ENCODE measurements at regions not wholly inside any gene's neighbourhood (a gene's known extent, or its start where the extent isn't known, plus 50 kb on each side); places are given as distances from the start of the nearest gene placed in this dataset.

DNA sequence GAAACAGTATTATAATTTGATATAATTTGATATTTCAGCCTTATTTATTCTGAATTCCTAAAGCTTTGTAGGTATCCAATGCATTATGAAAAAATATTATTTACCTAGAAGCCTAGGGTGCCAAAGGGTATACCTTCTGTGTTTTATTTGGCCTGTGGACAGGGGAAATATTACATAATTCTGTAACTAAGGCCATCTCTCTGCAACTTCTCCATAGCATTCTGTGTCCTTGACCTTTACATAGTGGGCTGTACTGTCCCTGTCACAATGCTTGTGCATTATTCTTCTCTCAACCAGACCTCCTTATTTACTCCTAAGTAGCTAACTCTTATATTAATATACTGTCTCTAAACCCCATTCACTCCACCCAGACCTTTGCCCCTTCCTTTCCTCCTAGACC lies 57.0 kb upstream of the RANBP6 start:
- Histone ChIP-seq H3K9ac (no peak overlapping the region), H3K79me2 (ENCODE audit: low read depth) (no peaks in the 10 kb centered on the region), H3K4me1 (no peaks in the 10 kb centered on the region), H3F3A (ENCODE audit: low read depth) (no peaks in the 10 kb centered on the region), H3K27me3 (no peaks in the 10 kb centered on the region), H3K4me2 (no peak overlapping the region), H3K36me3 (no peaks in the 10 kb centered on the region), H3K27ac (no peak overlapping the region), H4K20me1 (ENCODE audit: low read depth) (no peaks in the 10 kb centered on the region), H2AFZ (replicated peaks) (no peak overlapping the region), H3K9me3 (ENCODE audit: low read depth) (no peaks in the 10 kb centered on the region), H3K4me3 (no peak overlapping the region)
- Mint-ChIP-seq H3K9me3 (no peaks in the 10 kb centered on the region), H3K4me3 (no peak overlapping the region), H3K27ac (no peak overlapping the region), H3K36me3 (no peaks in the 10 kb centered on the region), H3K27me3 (ENCODE audit: insufficient read depth, low read depth) (no peaks in the 10 kb centered on the region), H3K4me1 (no peaks in the 10 kb centered on the region)
- no peak for DNase-seq (ENCODE audit: low spot score)
- no peak for TF ChIP-seq EZH2phosphoT487 (IDR thresholded peaks at IDR 0.05)
- no peak for TF ChIP-seq EZH2 (IDR thresholded peaks at IDR 0.05)

DNA sequence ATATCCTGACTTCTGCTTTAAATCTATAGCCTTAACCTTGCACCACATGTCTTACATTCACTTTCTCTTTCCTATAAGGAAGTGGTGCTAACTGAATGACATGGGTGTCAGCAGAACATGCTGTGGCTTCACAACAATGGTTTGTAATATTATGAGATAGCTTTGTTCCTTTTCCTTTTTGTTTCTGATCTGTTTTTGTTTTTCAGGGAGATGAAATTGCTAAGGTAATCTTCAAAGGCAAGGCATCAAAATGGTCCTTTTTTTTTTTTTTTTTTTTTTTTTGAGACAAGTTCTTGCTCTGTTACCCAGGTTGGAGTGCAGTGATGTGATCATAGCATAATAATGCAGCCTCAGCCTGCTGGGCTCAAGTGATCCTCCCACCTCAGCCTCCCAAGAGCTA lies 53.6 kb upstream of the RANBP6 start:
- H3K79me2 ChIP-seq (ENCODE audit: low read depth) = no peaks in the 10 kb centered on the region
- H3K9me3 ChIP-seq (ENCODE audit: low read depth) = no peaks in the 10 kb centered on the region
- no peak overlapping the region for H3K9ac ChIP-seq
- H3F3A ChIP-seq (ENCODE audit: low read depth) = no peaks in the 10 kb centered on the region
- no peaks in the 10 kb centered on the region for H3K4me1 ChIP-seq
- no peak overlapping the region for H3K4me2 ChIP-seq
- no peak for DNase-seq (ENCODE audit: low spot score)
- H3K27ac ChIP-seq = no peak overlapping the region
- no peaks in the 10 kb centered on the region for H4K20me1 ChIP-seq (ENCODE audit: low read depth)
- Mint-ChIP-seq H3K27me3 (ENCODE audit: insufficient read depth, low read depth) (peaks cover 3% of the 10 kb centered on the region), H3K4me1 (no peaks in the 10 kb centered on the region), H3K9me3 (peaks cover 2% of the 10 kb centered on the region), H3K4me3 (no peak overlapping the region), H3K27ac (no peak overlapping the region), H3K36me3 (no peaks in the 10 kb centered on the region)
- no peak overlapping the region for H2AFZ ChIP-seq (replicated peaks)
- H3K36me3 ChIP-seq = no peaks in the 10 kb centered on the region
- no peaks in the 10 kb centered on the region for H3K27me3 ChIP-seq
- H3K4me3 ChIP-seq = no peak overlapping the region
- TF ChIP-seq EZH2phosphoT487 (IDR thresholded peaks at IDR 0.05) = no peak
- TF ChIP-seq EZH2 (IDR thresholded peaks at IDR 0.05) = no peak
- TF ChIP-seq, protein P1, sequence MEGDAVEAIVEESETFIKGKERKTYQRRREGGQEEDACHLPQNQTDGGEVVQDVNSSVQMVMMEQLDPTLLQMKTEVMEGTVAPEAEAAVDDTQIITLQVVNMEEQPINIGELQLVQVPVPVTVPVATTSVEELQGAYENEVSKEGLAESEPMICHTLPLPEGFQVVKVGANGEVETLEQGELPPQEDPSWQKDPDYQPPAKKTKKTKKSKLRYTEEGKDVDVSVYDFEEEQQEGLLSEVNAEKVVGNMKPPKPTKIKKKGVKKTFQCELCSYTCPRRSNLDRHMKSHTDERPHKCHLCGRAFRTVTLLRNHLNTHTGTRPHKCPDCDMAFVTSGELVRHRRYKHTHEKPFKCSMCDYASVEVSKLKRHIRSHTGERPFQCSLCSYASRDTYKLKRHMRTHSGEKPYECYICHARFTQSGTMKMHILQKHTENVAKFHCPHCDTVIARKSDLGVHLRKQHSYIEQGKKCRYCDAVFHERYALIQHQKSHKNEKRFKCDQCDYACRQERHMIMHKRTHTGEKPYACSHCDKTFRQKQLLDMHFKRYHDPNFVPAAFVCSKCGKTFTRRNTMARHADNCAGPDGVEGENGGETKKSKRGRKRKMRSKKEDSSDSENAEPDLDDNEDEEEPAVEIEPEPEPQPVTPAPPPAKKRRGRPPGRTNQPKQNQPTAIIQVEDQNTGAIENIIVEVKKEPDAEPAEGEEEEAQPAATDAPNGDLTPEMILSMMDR (IDR thresholded peaks at IDR 0.05) = no peak

DNA sequence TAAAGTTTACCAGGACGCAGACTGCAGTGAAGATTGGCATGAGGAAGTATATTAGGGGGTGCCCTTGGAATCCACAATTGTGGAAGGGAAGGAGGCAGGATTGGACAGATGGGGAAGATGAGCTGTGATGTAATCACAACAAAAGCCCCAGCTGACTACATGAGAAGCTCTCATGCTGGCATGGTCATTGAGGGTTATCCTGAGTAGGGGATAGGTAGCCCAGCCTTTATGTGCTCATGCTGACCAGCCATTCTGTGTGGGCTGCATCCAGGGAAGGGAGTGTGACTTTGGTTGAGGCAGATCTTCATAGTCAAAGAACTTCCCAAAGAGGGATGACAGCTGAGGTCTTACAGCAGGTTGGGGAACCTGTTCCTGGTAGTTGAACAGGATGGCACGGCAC lies 52.0 kb upstream of the RANBP6 start:
- Histone ChIP-seq H2AFZ (replicated peaks) (no peak overlapping the region), H3K79me2 (ENCODE audit: low read depth) (no peaks in the 10 kb centered on the region), H3K4me3 (no peak overlapping the region), H3F3A (ENCODE audit: low read depth) (no peaks in the 10 kb centered on the region), H3K27me3 (no peaks in the 10 kb centered on the region), H4K20me1 (ENCODE audit: low read depth) (no peaks in the 10 kb centered on the region), H3K9me3 (ENCODE audit: low read depth) (no peaks in the 10 kb centered on the region), H3K4me2 (no peak overlapping the region), H3K9ac (no peak overlapping the region), H3K36me3 (no peaks in the 10 kb centered on the region), H3K4me1 (no peaks in the 10 kb centered on the region), H3K27ac (no peak overlapping the region)
- Mint-ChIP-seq H3K9me3 (peaks cover 4% of the 10 kb centered on the region), H3K27me3 (ENCODE audit: insufficient read depth, low read depth) (peaks cover 6% of the 10 kb centered on the region), H3K36me3 (no peaks in the 10 kb centered on the region), H3K4me1 (no peaks in the 10 kb centered on the region), H3K27ac (no peak overlapping the region), H3K4me3 (no peak overlapping the region)
- TF ChIP-seq EZH2 (IDR thresholded peaks at IDR 0.05) (no peak), EZH2phosphoT487 (IDR thresholded peaks at IDR 0.05) (no peak)
- TF ChIP-seq, protein P1 (IDR thresholded peaks at IDR 0.05) = no peak
- DNase-seq (ENCODE audit: low spot score) = no peak
